ENCODE measurements at regions not wholly inside any gene's neighbourhood (a gene's known extent, or its start where the extent isn't known, plus 50 kb on each side); places are given as distances from the start of the nearest gene placed in this dataset.

GRCh38 chr4:31687717-31688342 lies 967.7 kb downstream of the PCDH7 start:
- TF ChIP-seq CTCF (IDR thresholded peaks at IDR 0.05), result no peak
- TF ChIP-seq POLR2A (IDR thresholded peaks at IDR 0.05), result no peak
- TF ChIP-seq POLR2AphosphoS5 (IDR thresholded peaks at IDR 0.05), result no peak
